ENCODE measurements at regions not wholly inside any gene's neighbourhood (a gene's known extent, or its start where the extent isn't known, plus 50 kb on each side); places are given as distances from the start of the nearest gene placed in this dataset.

DNA sequence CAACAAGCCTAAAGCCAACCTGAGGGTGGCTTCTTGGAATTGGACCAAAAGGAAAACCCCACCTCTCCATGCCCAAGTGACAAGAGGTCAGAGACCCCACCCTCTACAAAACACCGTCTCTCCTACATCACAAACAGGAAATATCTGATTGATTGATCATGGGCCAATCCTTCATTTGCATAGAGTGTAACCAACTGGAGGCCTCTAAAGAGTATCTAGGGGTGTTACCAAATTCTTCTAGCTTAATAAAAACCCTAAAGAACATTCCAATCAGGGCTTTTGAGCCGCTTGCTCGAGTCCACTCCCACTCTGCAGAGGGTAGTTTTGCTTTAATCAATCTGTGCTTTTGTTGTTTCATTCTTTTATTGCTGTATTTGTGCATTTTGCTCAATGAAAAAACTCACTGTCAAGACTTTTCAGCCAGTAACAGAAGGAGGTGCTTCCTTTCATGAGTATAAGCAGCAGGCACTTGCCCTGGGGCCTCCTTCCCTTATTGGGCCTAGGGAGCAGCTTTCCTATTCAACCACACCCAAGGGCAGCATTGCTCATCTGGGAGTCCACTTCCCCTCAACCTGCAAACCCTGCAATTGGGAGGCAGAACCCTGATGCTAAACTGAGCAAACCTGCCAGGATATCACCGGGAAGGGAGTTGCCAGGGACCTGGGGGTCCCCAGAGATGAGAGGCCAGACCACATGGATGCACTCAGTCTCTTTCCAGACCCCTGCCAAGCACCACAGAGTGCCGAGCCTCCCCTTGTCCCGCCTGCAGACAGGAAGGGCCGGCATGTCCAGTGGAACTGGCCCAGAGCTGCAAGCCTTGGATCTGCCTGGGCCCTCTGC is 154.3 kb upstream of the VSTM2B start (continued):
- TF ChIP-seq ZBTB43 (CRISPR knock-in tag; IDR thresholded peaks at IDR 0.05) = no peak
- no peak for TF ChIP-seq NFE2L1 (CRISPR knock-in tag; IDR thresholded peaks at IDR 0.05)
- TF ChIP-seq HMGA2 (CRISPR knock-in tag; IDR thresholded peaks at IDR 0.05) = no peak
- no peak for TF ChIP-seq GABPB1 (CRISPR knock-in tag; IDR thresholded peaks at IDR 0.05)

DNA sequence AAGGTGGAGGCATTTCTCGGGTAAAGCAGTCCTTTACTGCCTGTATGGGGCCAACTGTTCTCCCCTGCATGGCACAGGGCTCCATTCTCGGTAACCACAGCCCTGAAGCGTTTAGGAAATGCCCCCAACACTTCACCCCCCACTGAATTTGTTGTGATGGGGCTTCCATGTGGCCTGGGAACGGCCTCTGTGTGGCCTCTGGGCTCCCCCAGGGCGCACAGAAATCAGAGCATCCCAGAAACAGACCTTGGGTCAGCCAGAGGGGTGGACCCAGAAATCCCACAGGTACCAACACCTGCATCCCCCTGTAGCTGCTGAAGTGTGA is 153.7 kb upstream of the VSTM2B start:
- ChIA-PET POLR2A (no interaction called here), CTCF (no interaction called here)
- Mint-ChIP-seq H3K4me3 (no peak overlapping the region), H3K36me3 (no peaks in the 10 kb centered on the region), H3K27ac (no peak overlapping the region), H3K27me3 (ENCODE audit: low read depth) (peaks cover 11% of the 10 kb centered on the region), H3K4me1 (peaks cover 27% of the 10 kb centered on the region), H3K9me3 (no peaks in the 10 kb centered on the region)
- TF ChIP-seq ERG (CRISPR knock-in tag; IDR thresholded peaks at IDR 0.05) (no peak), ETV6 (CRISPR knock-in tag; IDR thresholded peaks at IDR 0.05) (no peak), ZNF416 (CRISPR knock-in tag; IDR thresholded peaks at IDR 0.05) (no peak), OVOL2 (CRISPR knock-in tag; IDR thresholded peaks at IDR 0.05; ENCODE audit: borderline replicate concordance) (no peak), ZNF263 (CRISPR knock-in tag; IDR thresholded peaks at IDR 0.05; ENCODE audit: low read depth) (no peak), ZNF425 (CRISPR knock-in tag; conservative IDR thresholded peaks at IDR 0.05) (no peak), ZSCAN18 (CRISPR knock-in tag; IDR thresholded peaks at IDR 0.05) (no peak), TEAD4 (CRISPR knock-in tag; IDR thresholded peaks at IDR 0.05) (no peak), RELA (CRISPR knock-in tag; IDR thresholded peaks at IDR 0.05; ENCODE audit: borderline replicate concordance) (no peak), ARID4B (CRISPR knock-in tag; IDR thresholded peaks at IDR 0.05; ENCODE audit: borderline replicate concordance) (no peak), FOXK1 (CRISPR knock-in tag; IDR thresholded peaks at IDR 0.05) (no peak), NFYB (CRISPR knock-in tag; conservative IDR thresholded peaks at IDR 0.05; ENCODE audit: low read depth) (no peak), CREB1 (CRISPR knock-in tag; IDR thresholded peaks at IDR 0.05) (no peak), MXD4 (CRISPR knock-in tag; IDR thresholded peaks at IDR 0.05; ENCODE audit: borderline replicate concordance) (no peak), ZNF671 (CRISPR knock-in tag; IDR thresholded peaks at IDR 0.05) (no peak)
- TF ChIP-seq, protein P1, sequence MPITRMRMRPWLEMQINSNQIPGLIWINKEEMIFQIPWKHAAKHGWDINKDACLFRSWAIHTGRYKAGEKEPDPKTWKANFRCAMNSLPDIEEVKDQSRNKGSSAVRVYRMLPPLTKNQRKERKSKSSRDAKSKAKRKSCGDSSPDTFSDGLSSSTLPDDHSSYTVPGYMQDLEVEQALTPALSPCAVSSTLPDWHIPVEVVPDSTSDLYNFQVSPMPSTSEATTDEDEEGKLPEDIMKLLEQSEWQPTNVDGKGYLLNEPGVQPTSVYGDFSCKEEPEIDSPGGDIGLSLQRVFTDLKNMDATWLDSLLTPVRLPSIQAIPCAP (CRISPR knock-in tag; IDR thresholded peaks at IDR 0.05) = no peak
- TF ChIP-seq, protein P2, sequence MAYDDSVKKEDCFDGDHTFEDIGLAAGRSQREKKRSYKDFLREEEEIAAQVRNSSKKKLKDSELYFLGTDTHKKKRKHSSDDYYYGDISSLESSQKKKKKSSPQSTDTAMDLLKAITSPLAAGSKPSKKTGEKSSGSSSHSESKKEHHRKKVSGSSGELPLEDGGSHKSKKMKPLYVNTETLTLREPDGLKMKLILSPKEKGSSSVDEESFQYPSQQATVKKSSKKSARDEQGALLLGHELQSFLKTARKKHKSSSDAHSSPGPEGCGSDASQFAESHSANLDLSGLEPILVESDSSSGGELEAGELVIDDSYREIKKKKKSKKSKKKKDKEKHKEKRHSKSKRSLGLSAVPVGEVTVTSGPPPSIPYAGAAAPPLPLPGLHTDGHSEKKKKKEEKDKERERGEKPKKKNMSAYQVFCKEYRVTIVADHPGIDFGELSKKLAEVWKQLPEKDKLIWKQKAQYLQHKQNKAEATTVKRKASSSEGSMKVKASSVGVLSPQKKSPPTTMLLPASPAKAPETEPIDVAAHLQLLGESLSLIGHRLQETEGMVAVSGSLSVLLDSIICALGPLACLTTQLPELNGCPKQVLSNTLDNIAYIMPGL (CRISPR knock-in tag; IDR thresholded peaks at IDR 0.05) = no peak
- TF ChIP-seq, protein P3, sequence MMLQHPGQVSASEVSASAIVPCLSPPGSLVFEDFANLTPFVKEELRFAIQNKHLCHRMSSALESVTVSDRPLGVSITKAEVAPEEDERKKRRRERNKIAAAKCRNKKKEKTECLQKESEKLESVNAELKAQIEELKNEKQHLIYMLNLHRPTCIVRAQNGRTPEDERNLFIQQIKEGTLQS (CRISPR knock-in tag; conservative IDR thresholded peaks at IDR 0.05) = no peak
- DNase-seq (ENCODE audit: low spot score) = no peak
- no peak for ATAC-seq

Data from WTC11 (cell line).